Fibroblast of lung (primary cell): ENCODE measurements at regions not wholly inside any gene's neighbourhood (a gene's known extent, or its start where the extent isn't known, plus 50 kb on each side); places are given as distances from the start of the nearest gene placed in this dataset.
A peak's percentile ranks its signal among the peaks of the same experiment; 100 is the strongest.
"Not testable (repeated sequence)": the region's sequence is repeated elsewhere in the genome, so short reads cannot be mapped to it uniquely, and the experiment has no call there.

ENCODE experiments used
- DNase-seq, 2 donors: peaks; one replicate each; pipeline versions ENCODE4 v3.0.0 to v3.0.0-alpha.2; 2010; ENCODE audit warnings: low read depth in 2 of 2
- H2AFZ ChIP-seq: 2 replicates; pipeline ENCODE4 v1.5.1; 2012; ENCODE audit warnings: low read length, control low read depth, inconsistent platforms
- H3K27ac ChIP-seq: 2 replicates; pipeline ENCODE4 v1.5.1; 2011; ENCODE audit warnings: low read length, control low read depth; ENCODE audit not compliant: insufficient read depth
- H3K27me3 ChIP-seq: 2 replicates; pipeline ENCODE4 v1.5.1; 2011; ENCODE audit warnings: mild to moderate bottlenecking, low read length; ENCODE audit not compliant: control insufficient read depth, insufficient read depth
- H3K36me3 ChIP-seq: 2 replicates; pipeline ENCODE4 v1.5.1; 2011; ENCODE audit warnings: low read length; ENCODE audit not compliant: control insufficient read depth, insufficient read depth
- H3K4me1 ChIP-seq: 2 replicates; pipeline ENCODE4 v1.5.1; 2011; ENCODE audit warnings: low read length; ENCODE audit not compliant: control insufficient read depth, insufficient read depth; ENCODE audit errors: extremely low read depth
- H3K4me2 ChIP-seq: 2 replicates; pipeline ENCODE4 v1.5.1; 2011; ENCODE audit warnings: low read length, control low read depth; ENCODE audit not compliant: insufficient read depth; ENCODE audit errors: extremely low read depth
- H3K4me3 ChIP-seq, 4 experiments: fragments of 200-600 bp in 1 of 4; sonication (generic) in 1 of 4; replicated peaks in 1 of 4; 2 replicates each; pipeline ENCODE4 v1.5.1; 2011 to 2016; ENCODE audit warnings: low read length in 4 of 4, low read depth in 3 of 4, mild to moderate bottlenecking in 3 of 4, control low read depth in 2 of 4, inconsistent platforms in 1 of 4, mixed read lengths in 1 of 4; ENCODE audit not compliant: insufficient read depth in 1 of 4; ENCODE audit errors: control extremely low read depth in 1 of 4
- H3K79me2 ChIP-seq: 2 replicates; pipeline ENCODE4 v1.5.1; 2012; ENCODE audit warnings: mild to moderate bottlenecking, low read length, inconsistent platforms; ENCODE audit not compliant: control insufficient read depth, insufficient read depth
- H3K9ac ChIP-seq: 2 replicates; pipeline ENCODE4 v1.5.1; 2011; ENCODE audit warnings: mild to moderate bottlenecking, low read length, control low read depth; ENCODE audit not compliant: insufficient read depth
- H3K9me3 ChIP-seq: 2 replicates; pipeline ENCODE4 v1.5.1; 2012; ENCODE audit warnings: low read depth, low read length; ENCODE audit not compliant: control insufficient read depth, insufficient read depth
- H4K20me1 ChIP-seq: 2 replicates; pipeline ENCODE4 v1.5.1; 2011; ENCODE audit warnings: low read length; ENCODE audit not compliant: control insufficient read depth, insufficient read depth; ENCODE audit errors: extremely low read depth
- CTCF ChIP-seq, 2 donors: IDR thresholded peaks in 1 of 2; conservative IDR thresholded peaks in 1 of 2; 1 replicate in 1 of 2; 2 replicates in 1 of 2; pipeline ENCODE4 v1.5.1; 2011 to 2012; ENCODE audit warnings: low read length in 2 of 2, control low read depth in 1 of 2, inconsistent platforms in 1 of 2, low read depth in 1 of 2, mild to moderate bottlenecking in 1 of 2
- EZH2 ChIP-seq: IDR thresholded peaks from 2 replicates; pipeline ENCODE4 v1.5.1; 2012; ENCODE audit warnings: low read length, control low read depth, mild to moderate bottlenecking; ENCODE audit errors: missing control alignments

DNA sequence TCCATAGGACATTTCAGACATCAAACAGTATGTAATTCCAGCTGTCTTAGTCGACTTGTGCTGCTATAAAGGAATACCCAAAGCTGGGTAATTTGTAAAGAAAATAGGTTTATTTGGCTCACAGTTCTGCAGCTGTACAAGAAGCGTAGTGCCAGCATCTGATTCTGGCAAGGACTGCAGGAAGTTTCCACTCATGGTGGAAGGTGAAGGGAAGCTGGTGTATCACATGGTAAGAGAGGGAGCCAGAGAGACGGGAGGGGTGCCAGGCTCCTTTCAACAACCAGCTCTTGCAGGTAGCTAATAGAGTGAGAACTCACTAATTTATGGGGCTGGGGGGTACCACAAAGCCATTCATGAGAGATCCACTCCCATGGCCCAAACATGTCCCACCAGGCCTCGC lies 253.0 kb upstream of the FGF13 start:
- Histone ChIP-seq H3K36me3 (no peaks in the 10 kb centered on the region), H3K4me1 (no peaks in the 10 kb centered on the region), H2AFZ (no peak overlapping the region), H3K4me3 (no peak overlapping the region), H3K27me3 (no peaks in the 10 kb centered on the region), H3K79me2 (no peaks in the 10 kb centered on the region), H3K27ac (no peak overlapping the region), H3K9ac (no peak overlapping the region), H3K4me2 (no peak overlapping the region), H4K20me1 (no peaks in the 10 kb centered on the region), H3K9me3 (no peaks in the 10 kb centered on the region)
- TF ChIP-seq EZH2, result no peak
- TF ChIP-seq CTCF (conservative IDR thresholded peaks at IDR 0.05 in 1 of 2, IDR thresholded peaks at IDR 0.05 in 1 of 2; ENCODE audit: low read depth in 1 of 2, low read length in 2 of 2), result no peak
- DNase-seq, result no peak

DNA sequence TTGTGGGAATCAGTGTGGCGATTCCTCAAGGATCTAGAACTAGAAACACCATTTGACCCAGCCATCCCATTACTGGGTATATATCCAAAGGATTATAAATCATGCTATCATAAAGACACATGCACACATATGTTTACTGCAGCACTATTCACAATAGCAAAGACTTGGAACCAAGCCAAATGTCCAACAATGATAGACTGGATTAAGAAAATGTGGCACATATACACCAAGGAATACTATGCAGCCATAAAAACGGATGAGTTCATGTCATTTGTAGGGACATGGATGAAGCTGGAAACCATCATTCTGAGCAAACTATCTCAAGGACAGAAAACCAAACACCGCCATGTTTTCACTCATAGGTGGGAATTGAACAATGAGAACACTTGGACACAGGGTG lies 250.9 kb upstream of the FGF13 start:
- H2AFZ ChIP-seq, H3K4me2 ChIP-seq, H3K4me1 ChIP-seq, H3K79me2 ChIP-seq, H4K20me1 ChIP-seq, H3K9me3 ChIP-seq, H3K27me3 ChIP-seq, H3K27ac ChIP-seq, H3K36me3 ChIP-seq, H3K9ac ChIP-seq, H3K4me3 ChIP-seq, DNase-seq: not testable (repeated sequence)

GRCh38 chrX:138954976-138955375 lies 243.5 kb upstream of the FGF13 start:
- Histone ChIP-seq H3K9me3 (no peaks in the 10 kb centered on the region), H3K4me1 (no peaks in the 10 kb centered on the region), H3K36me3 (no peaks in the 10 kb centered on the region), H3K4me3 (no peak overlapping the region), H2AFZ (no peak overlapping the region), H3K27me3 (no peaks in the 10 kb centered on the region), H3K4me2 (no peak overlapping the region), H3K27ac (no peak overlapping the region), H3K9ac (no peak overlapping the region), H4K20me1 (no peaks in the 10 kb centered on the region), H3K79me2 (no peaks in the 10 kb centered on the region)
- no peak for TF ChIP-seq CTCF (conservative IDR thresholded peaks at IDR 0.05 in 1 of 2, IDR thresholded peaks at IDR 0.05 in 1 of 2; ENCODE audit: low read depth in 1 of 2, low read length in 2 of 2)
- no peak for TF ChIP-seq EZH2
- DNase-seq, result no peak

- Histone ChIP-seq H3K27me3 (no peaks in the 10 kb centered on the region), H4K20me1 (no peaks in the 10 kb centered on the region), H3K27ac (no peak overlapping the region), H3K4me2 (no peak overlapping the region), H3K4me3 (no peak overlapping the region), H2AFZ (no peak overlapping the region), H3K9ac (no peak overlapping the region), H3K4me1 (no peaks in the 10 kb centered on the region), H3K9me3 (no peaks in the 10 kb centered on the region), H3K36me3 (no peaks in the 10 kb centered on the region), H3K79me2 (no peaks in the 10 kb centered on the region)
- TF ChIP-seq EZH2 (no peak), CTCF (conservative IDR thresholded peaks at IDR 0.05 in 1 of 2, IDR thresholded peaks at IDR 0.05 in 1 of 2; ENCODE audit: low read depth in 1 of 2, low read length in 2 of 2) (no peak)
- DNase-seq, result peak in 1 of 2 donors; percentile 39
Observed at GRCh38 chrX:138946926-138947325, 235.4 kb upstream of the FGF13 start.
